AG09309 (cell line): ENCODE measurements at regions not wholly inside any gene's neighbourhood (a gene's known extent, or its start where the extent isn't known, plus 50 kb on each side); places are given as distances from the start of the nearest gene placed in this dataset.
"Not testable (repeated sequence)": the region's sequence is repeated elsewhere in the genome, so short reads cannot be mapped to it uniquely, and the experiment has no call there.

Experiments
- DNase-seq: peaks from one replicate; pipeline ENCODE4 v3.0.0-alpha.2; 2010; ENCODE audit warnings: low read depth
- H3K4me3 ChIP-seq: 2 replicates; pipeline ENCODE4 v1.5.1; 2011; ENCODE audit warnings: mild to moderate bottlenecking, low read depth, low read length, moderate library complexity; ENCODE audit not compliant: control insufficient read depth
- CTCF ChIP-seq: IDR thresholded peaks from 2 replicates; pipeline ENCODE4 v1.5.1; 2011; ENCODE audit warnings: mild to moderate bottlenecking, low read depth, low read length, inconsistent platforms; ENCODE audit not compliant: insufficient read depth, control insufficient read depth; ENCODE audit errors: missing control alignments

- TF ChIP-seq CTCF = no peak
- DNase-seq = no peak
Observed at GRCh38 chr6:50549475-50549874, 163.9 kb upstream of the TFAP2D start.

GRCh38 chr6:50555982-50556381, 157.3 kb upstream of the TFAP2D start:
- H3K4me3 ChIP-seq = no peak overlapping the region
- DNase-seq = no peak
- no peak for TF ChIP-seq CTCF

More at GRCh38 chr6:50549475-50549874, 163.9 kb upstream of the TFAP2D start:
- no peak overlapping the region for H3K4me3 ChIP-seq

- no peak for DNase-seq
- TF ChIP-seq CTCF = no peak
Observed at GRCh38 chr6:50565004-50565403, 148.3 kb upstream of the TFAP2D start.

GRCh38 chr6:50571230-50571629, 142.1 kb upstream of the TFAP2D start:
- not testable (repeated sequence) for H3K4me3 ChIP-seq, DNase-seq

More at GRCh38 chr6:50565004-50565403, 148.3 kb upstream of the TFAP2D start:
- no peak overlapping the region for H3K4me3 ChIP-seq

GRCh38 chr6:50585441-50586330, 127.6 kb upstream of the TFAP2D start:
- no peak for DNase-seq

GRCh38 chr6:50586331-50586675, 127.0 kb upstream of the TFAP2D start:
- H3K4me3 ChIP-seq = no peak overlapping the region
- no peak for TF ChIP-seq CTCF
- no peak for DNase-seq

More at GRCh38 chr6:50585441-50586330, 127.6 kb upstream of the TFAP2D start:
- no peak for TF ChIP-seq CTCF
- H3K4me3 ChIP-seq = no peak overlapping the region

- no peak overlapping the region for H3K4me3 ChIP-seq
- no peak for TF ChIP-seq CTCF
- DNase-seq = no peak
Observed at GRCh38 chr6:50589751-50590470, 123.4 kb upstream of the TFAP2D start.
